ENCODE measurements at regions not wholly inside any gene's neighbourhood (a gene's known extent, or its start where the extent isn't known, plus 50 kb on each side); places are given as distances from the start of the nearest gene placed in this dataset.

GRCh38 chr3:80451393-80451792, 683.6 kb upstream of the ROBO1 start:
- H3K36me3 ChIP-seq (ENCODE audit: control insufficient read depth in 2 of 2, insufficient read depth in 2 of 2, low read length in 1 of 2): no peaks in the 10 kb centered on the region
- H3K9me3 ChIP-seq (ENCODE audit: control insufficient read depth in 2 of 2, insufficient read depth in 1 of 2, low read length in 1 of 2): no peaks in the 10 kb centered on the region
- H3K4me1 ChIP-seq (ENCODE audit: control insufficient read depth in 2 of 2, insufficient read depth in 2 of 2, low read length in 2 of 2): no peaks in the 10 kb centered on the region
- no peak overlapping the region for H3K27ac ChIP-seq (ENCODE audit: low read depth in 1 of 2, low read length in 1 of 2)
- no peak for DNase-seq (ENCODE audit: low read depth in 6 of 9, low spot score in 9 of 9)
- H3K4me3 ChIP-seq (ENCODE audit: low read length in 2 of 2): no peak overlapping the region
- H3K27me3 ChIP-seq (ENCODE audit: control insufficient read depth in 2 of 2, insufficient read depth in 1 of 2, low read length in 1 of 2): no peaks in the 10 kb centered on the region

- no peak for DNase-seq (ENCODE audit: low read depth in 6 of 9, low spot score in 9 of 9)
- H3K9me3 ChIP-seq (ENCODE audit: control insufficient read depth in 2 of 2, insufficient read depth in 1 of 2, low read length in 1 of 2): no peaks in the 10 kb centered on the region
- no peak overlapping the region for H3K4me3 ChIP-seq (ENCODE audit: low read length in 2 of 2)
- H3K27ac ChIP-seq (ENCODE audit: low read depth in 1 of 2, low read length in 1 of 2): no peak overlapping the region
- H3K36me3 ChIP-seq (ENCODE audit: control insufficient read depth in 2 of 2, insufficient read depth in 2 of 2, low read length in 1 of 2): no peaks in the 10 kb centered on the region
- WGBS: 80% methylated on average over 5 of the region's 5 CpGs
- H3K27me3 ChIP-seq (ENCODE audit: control insufficient read depth in 2 of 2, insufficient read depth in 1 of 2, low read length in 1 of 2): no peaks in the 10 kb centered on the region
- no peaks in the 10 kb centered on the region for H3K4me1 ChIP-seq (ENCODE audit: control insufficient read depth in 2 of 2, insufficient read depth in 2 of 2, low read length in 2 of 2)
These were observed 677.8 kb upstream of the ROBO1 start for GRCh38 chr3:80445641-80446040.

- H3K36me3 ChIP-seq (ENCODE audit: control insufficient read depth in 2 of 2, insufficient read depth in 2 of 2, low read length in 1 of 2): no peaks in the 10 kb centered on the region
- WGBS: 83% methylated on average over 1 of the region's 1 CpG
- H3K27me3 ChIP-seq (ENCODE audit: control insufficient read depth in 2 of 2, insufficient read depth in 1 of 2, low read length in 1 of 2): no peaks in the 10 kb centered on the region
- no peaks in the 10 kb centered on the region for H3K9me3 ChIP-seq (ENCODE audit: control insufficient read depth in 2 of 2, insufficient read depth in 1 of 2, low read length in 1 of 2)
- no peak overlapping the region for H3K4me3 ChIP-seq (ENCODE audit: low read length in 2 of 2)
- no peaks in the 10 kb centered on the region for H3K4me1 ChIP-seq (ENCODE audit: control insufficient read depth in 2 of 2, insufficient read depth in 2 of 2, low read length in 2 of 2)
- DNase-seq (ENCODE audit: low read depth in 6 of 9, low spot score in 9 of 9): no peak
- H3K27ac ChIP-seq (ENCODE audit: low read depth in 1 of 2, low read length in 1 of 2): no peak overlapping the region
These were observed 677.3 kb upstream of the ROBO1 start for GRCh38 chr3:80445053-80445452.

GRCh38 chr3:80439490-80439889, 671.7 kb upstream of the ROBO1 start:
- WGBS: 76% methylated on average over 4 of the region's 4 CpGs
- H3K9me3 ChIP-seq (ENCODE audit: control insufficient read depth in 2 of 2, insufficient read depth in 1 of 2, low read length in 1 of 2): no peaks in the 10 kb centered on the region
- H3K4me1 ChIP-seq (ENCODE audit: control insufficient read depth in 2 of 2, insufficient read depth in 2 of 2, low read length in 2 of 2): no peaks in the 10 kb centered on the region
- H3K27ac ChIP-seq (ENCODE audit: low read depth in 1 of 2, low read length in 1 of 2): no peak overlapping the region
- no peak for DNase-seq (ENCODE audit: low read depth in 6 of 9, low spot score in 9 of 9)
- H3K36me3 ChIP-seq (ENCODE audit: control insufficient read depth in 2 of 2, insufficient read depth in 2 of 2, low read length in 1 of 2): no peaks in the 10 kb centered on the region
- H3K27me3 ChIP-seq (ENCODE audit: control insufficient read depth in 2 of 2, insufficient read depth in 1 of 2, low read length in 1 of 2): no peaks in the 10 kb centered on the region
- H3K4me3 ChIP-seq (ENCODE audit: low read length in 2 of 2): no peak overlapping the region

GRCh38 chr3:80434366-80434765, 666.6 kb upstream of the ROBO1 start:
- WGBS: 93% methylated on average over 3 of the region's 3 CpGs
- Histone ChIP-seq H3K9me3 (ENCODE audit: control insufficient read depth in 2 of 2, insufficient read depth in 1 of 2, low read length in 1 of 2) (no peaks in the 10 kb centered on the region), H3K27me3 (ENCODE audit: control insufficient read depth in 2 of 2, insufficient read depth in 1 of 2, low read length in 1 of 2) (no peaks in the 10 kb centered on the region), H3K27ac (ENCODE audit: low read depth in 1 of 2, low read length in 1 of 2) (no peak overlapping the region), H3K4me3 (ENCODE audit: low read length in 2 of 2) (no peak overlapping the region), H3K36me3 (ENCODE audit: control insufficient read depth in 2 of 2, insufficient read depth in 2 of 2, low read length in 1 of 2) (no peaks in the 10 kb centered on the region), H3K4me1 (ENCODE audit: control insufficient read depth in 2 of 2, insufficient read depth in 2 of 2, low read length in 2 of 2) (no peaks in the 10 kb centered on the region)
- DNase-seq (ENCODE audit: low read depth in 6 of 9, low spot score in 9 of 9): no peak

- DNase-seq (ENCODE audit: low read depth in 6 of 9, low spot score in 9 of 9): no peak
- H3K36me3 ChIP-seq (ENCODE audit: control insufficient read depth in 2 of 2, insufficient read depth in 2 of 2, low read length in 1 of 2): no peaks in the 10 kb centered on the region
- no peaks in the 10 kb centered on the region for H3K27me3 ChIP-seq (ENCODE audit: control insufficient read depth in 2 of 2, insufficient read depth in 1 of 2, low read length in 1 of 2)
- 57% methylated on average over 2 of the region's 2 CpGs for WGBS
- H3K4me1 ChIP-seq (ENCODE audit: control insufficient read depth in 2 of 2, insufficient read depth in 2 of 2, low read length in 2 of 2): no peaks in the 10 kb centered on the region
- no peaks in the 10 kb centered on the region for H3K9me3 ChIP-seq (ENCODE audit: control insufficient read depth in 2 of 2, insufficient read depth in 1 of 2, low read length in 1 of 2)
- H3K4me3 ChIP-seq (ENCODE audit: low read length in 2 of 2): no peak overlapping the region
- H3K27ac ChIP-seq (ENCODE audit: low read depth in 1 of 2, low read length in 1 of 2): no peak overlapping the region
These were observed 657.2 kb upstream of the ROBO1 start for GRCh38 chr3:80424951-80425350.

GRCh38 chr3:80408030-80408721, 640.4 kb upstream of the ROBO1 start:
- no peak for DNase-seq (ENCODE audit: low read depth in 6 of 9, low spot score in 9 of 9)

GRCh38 chr3:80405618-80406017, 637.8 kb upstream of the ROBO1 start:
- H3K36me3 ChIP-seq (ENCODE audit: control insufficient read depth in 2 of 2, insufficient read depth in 2 of 2, low read length in 1 of 2): no peaks in the 10 kb centered on the region
- no peak overlapping the region for H3K27ac ChIP-seq (ENCODE audit: low read depth in 1 of 2, low read length in 1 of 2)
- no peaks in the 10 kb centered on the region for H3K27me3 ChIP-seq (ENCODE audit: control insufficient read depth in 2 of 2, insufficient read depth in 1 of 2, low read length in 1 of 2)
- WGBS: 94% methylated on average over 5 of the region's 5 CpGs
- H3K9me3 ChIP-seq (ENCODE audit: control insufficient read depth in 2 of 2, insufficient read depth in 1 of 2, low read length in 1 of 2): no peaks in the 10 kb centered on the region
- H3K4me3 ChIP-seq (ENCODE audit: low read length in 2 of 2): no peak overlapping the region
- H3K4me1 ChIP-seq (ENCODE audit: control insufficient read depth in 2 of 2, insufficient read depth in 2 of 2, low read length in 2 of 2): no peaks in the 10 kb centered on the region
- DNase-seq (ENCODE audit: low read depth in 6 of 9, low spot score in 9 of 9): no peak

More at GRCh38 chr3:80408030-80408721, 640.4 kb upstream of the ROBO1 start:
- Histone ChIP-seq H3K4me3 (ENCODE audit: low read length in 2 of 2) (no peak overlapping the region), H3K27me3 (ENCODE audit: control insufficient read depth in 2 of 2, insufficient read depth in 1 of 2, low read length in 1 of 2) (no peaks in the 10 kb centered on the region), H3K4me1 (ENCODE audit: control insufficient read depth in 2 of 2, insufficient read depth in 2 of 2, low read length in 2 of 2) (no peaks in the 10 kb centered on the region), H3K27ac (ENCODE audit: low read depth in 1 of 2, low read length in 1 of 2) (no peak overlapping the region), H3K9me3 (ENCODE audit: control insufficient read depth in 2 of 2, insufficient read depth in 1 of 2, low read length in 1 of 2) (no peaks in the 10 kb centered on the region), H3K36me3 (ENCODE audit: control insufficient read depth in 2 of 2, insufficient read depth in 2 of 2, low read length in 1 of 2) (no peaks in the 10 kb centered on the region)
- 86% methylated on average over 7 of the region's 7 CpGs for WGBS

GRCh38 chr3:80395023-80395422, 627.2 kb upstream of the ROBO1 start:
- Histone ChIP-seq H3K27me3 (ENCODE audit: control insufficient read depth in 2 of 2, insufficient read depth in 1 of 2, low read length in 1 of 2) (no peaks in the 10 kb centered on the region), H3K9me3 (ENCODE audit: control insufficient read depth in 2 of 2, insufficient read depth in 1 of 2, low read length in 1 of 2) (no peaks in the 10 kb centered on the region), H3K4me3 (ENCODE audit: low read length in 2 of 2) (no peak overlapping the region), H3K27ac (ENCODE audit: low read depth in 1 of 2, low read length in 1 of 2) (no peak overlapping the region), H3K36me3 (ENCODE audit: control insufficient read depth in 2 of 2, insufficient read depth in 2 of 2, low read length in 1 of 2) (no peaks in the 10 kb centered on the region), H3K4me1 (ENCODE audit: control insufficient read depth in 2 of 2, insufficient read depth in 2 of 2, low read length in 2 of 2) (no peaks in the 10 kb centered on the region)
- WGBS: 94% methylated on average over 5 of the region's 5 CpGs
- DNase-seq (ENCODE audit: low read depth in 6 of 9, low spot score in 9 of 9): no peak

GRCh38 chr3:80391573-80391972, 623.8 kb upstream of the ROBO1 start:
- no peaks in the 10 kb centered on the region for H3K36me3 ChIP-seq (ENCODE audit: control insufficient read depth in 2 of 2, insufficient read depth in 2 of 2, low read length in 1 of 2)
- no peaks in the 10 kb centered on the region for H3K27me3 ChIP-seq (ENCODE audit: control insufficient read depth in 2 of 2, insufficient read depth in 1 of 2, low read length in 1 of 2)
- no peak overlapping the region for H3K27ac ChIP-seq (ENCODE audit: low read depth in 1 of 2, low read length in 1 of 2)
- no peaks in the 10 kb centered on the region for H3K9me3 ChIP-seq (ENCODE audit: control insufficient read depth in 2 of 2, insufficient read depth in 1 of 2, low read length in 1 of 2)
- no peak for DNase-seq (ENCODE audit: low read depth in 6 of 9, low spot score in 9 of 9)
- no peaks in the 10 kb centered on the region for H3K4me1 ChIP-seq (ENCODE audit: control insufficient read depth in 2 of 2, insufficient read depth in 2 of 2, low read length in 2 of 2)
- H3K4me3 ChIP-seq (ENCODE audit: low read length in 2 of 2): no peak overlapping the region

Data from thymus (tissue), 11 donors.